ENCODE measurements at regions not wholly inside any gene's neighbourhood (a gene's known extent, or its start where the extent isn't known, plus 50 kb on each side); places are given as distances from the start of the nearest gene placed in this dataset.

DNA sequence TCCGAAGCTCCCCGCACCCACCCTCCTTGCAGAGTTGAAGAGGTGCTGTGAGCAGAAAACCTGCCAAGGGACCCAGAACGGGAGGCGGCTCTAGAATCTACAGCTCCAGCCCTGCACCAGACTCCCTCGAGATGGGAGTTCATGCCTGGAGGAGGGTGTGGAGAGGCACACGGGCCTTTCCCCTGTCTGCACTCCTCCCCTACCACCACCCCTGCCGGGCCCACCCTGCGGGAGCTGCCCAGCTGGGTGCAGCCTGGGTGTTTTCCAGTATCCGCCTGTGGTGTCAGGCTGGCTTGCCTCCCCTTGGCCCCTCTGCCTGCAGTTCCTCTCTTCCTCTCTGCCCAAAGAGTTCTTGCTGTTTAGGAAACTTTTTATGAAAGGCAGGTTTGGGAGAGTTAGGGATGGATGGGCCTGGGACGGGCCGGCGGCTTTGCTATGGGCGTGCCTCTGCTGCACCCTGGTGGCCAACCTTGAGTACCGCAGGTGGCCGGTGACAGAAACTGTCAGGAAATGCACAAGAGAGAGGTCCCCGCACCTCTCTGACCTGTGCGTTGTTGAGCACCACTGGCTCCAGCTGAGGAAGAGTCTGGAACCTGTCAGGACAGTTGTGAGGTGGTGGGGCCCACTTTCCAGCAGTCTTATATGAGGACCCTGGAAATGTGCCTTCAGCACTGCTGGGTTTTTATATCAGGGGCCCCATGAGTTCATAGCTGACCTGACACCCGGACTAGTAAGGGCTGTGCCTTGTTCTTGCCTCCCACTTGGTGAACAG is 354.1 kb downstream of the SEC14L1 start:
- H3K4me3 ChIP-seq (ENCODE audit: insufficient read depth, low read depth, low read length): no peak overlapping the region
- no peaks in the 10 kb centered on the region for H3K9me3 ChIP-seq (ENCODE audit: control insufficient read depth, low read length)
- H3K27ac ChIP-seq (ENCODE audit: insufficient read depth, low read depth, low read length, poor library complexity, severe bottlenecking): no peak overlapping the region
- H3K36me3 ChIP-seq (ENCODE audit: control insufficient read depth, insufficient read depth, low read length): peaks cover 40% of the 10 kb centered on the region
- H3K27me3 ChIP-seq (ENCODE audit: control insufficient read depth, insufficient read depth, low read length, poor library complexity, severe bottlenecking): no peaks in the 10 kb centered on the region
- 52% methylated on average over 18 of the region's 18 CpGs for WGBS, 2 experiments
- no peaks in the 10 kb centered on the region for H3K4me1 ChIP-seq (ENCODE audit: control insufficient read depth, insufficient read depth, low read length)

DNA sequence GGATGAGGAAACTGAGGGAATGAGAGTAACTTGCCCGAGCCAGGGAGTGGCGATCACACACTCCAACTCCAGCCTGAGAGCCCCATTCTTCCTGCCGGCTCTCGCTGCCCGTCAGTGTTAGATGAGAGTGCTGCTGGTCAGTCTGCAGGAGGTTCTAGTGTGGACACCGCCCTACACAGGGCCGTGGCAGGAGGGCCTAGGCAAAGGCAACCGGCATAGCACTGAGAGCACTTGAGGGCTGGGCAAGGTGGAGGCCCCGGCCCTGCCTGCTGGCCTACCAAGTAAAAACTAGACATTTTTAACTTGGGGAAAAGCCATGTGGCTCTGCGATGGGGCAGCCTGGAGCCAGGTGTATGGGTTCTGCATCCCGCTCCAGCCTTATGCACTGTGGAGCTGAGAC is 354.8 kb downstream of the SEC14L1 start:
- peaks cover 39% of the 10 kb centered on the region for H3K36me3 ChIP-seq (ENCODE audit: control insufficient read depth, insufficient read depth, low read length)
- WGBS, 2 experiments: 94 to 96% methylated on average over 11 of the region's 11 CpGs
- H3K27ac ChIP-seq (ENCODE audit: insufficient read depth, low read depth, low read length, poor library complexity, severe bottlenecking): no peak overlapping the region
- no peaks in the 10 kb centered on the region for H3K9me3 ChIP-seq (ENCODE audit: control insufficient read depth, low read length)
- H3K4me1 ChIP-seq (ENCODE audit: control insufficient read depth, insufficient read depth, low read length): no peaks in the 10 kb centered on the region
- no peaks in the 10 kb centered on the region for H3K27me3 ChIP-seq (ENCODE audit: control insufficient read depth, insufficient read depth, low read length, poor library complexity, severe bottlenecking)
- H3K4me3 ChIP-seq (ENCODE audit: insufficient read depth, low read depth, low read length): no peak overlapping the region

- no peaks in the 10 kb centered on the region for H3K4me1 ChIP-seq (ENCODE audit: control insufficient read depth, insufficient read depth, low read length)
- no peak overlapping the region for H3K4me3 ChIP-seq (ENCODE audit: insufficient read depth, low read depth, low read length)
- H3K27me3 ChIP-seq (ENCODE audit: control insufficient read depth, insufficient read depth, low read length, poor library complexity, severe bottlenecking): no peaks in the 10 kb centered on the region
- no peak overlapping the region for H3K27ac ChIP-seq (ENCODE audit: insufficient read depth, low read depth, low read length, poor library complexity, severe bottlenecking)
- 95 to 96% methylated on average over 12 of the region's 12 CpGs for WGBS, 2 experiments
- H3K36me3 ChIP-seq (ENCODE audit: control insufficient read depth, insufficient read depth, low read length): peaks cover 32% of the 10 kb centered on the region
- no peaks in the 10 kb centered on the region for H3K9me3 ChIP-seq (ENCODE audit: control insufficient read depth, low read length)
These were observed 355.6 kb downstream of the SEC14L1 start for GRCh38 chr17:77496401-77496801.

DNA sequence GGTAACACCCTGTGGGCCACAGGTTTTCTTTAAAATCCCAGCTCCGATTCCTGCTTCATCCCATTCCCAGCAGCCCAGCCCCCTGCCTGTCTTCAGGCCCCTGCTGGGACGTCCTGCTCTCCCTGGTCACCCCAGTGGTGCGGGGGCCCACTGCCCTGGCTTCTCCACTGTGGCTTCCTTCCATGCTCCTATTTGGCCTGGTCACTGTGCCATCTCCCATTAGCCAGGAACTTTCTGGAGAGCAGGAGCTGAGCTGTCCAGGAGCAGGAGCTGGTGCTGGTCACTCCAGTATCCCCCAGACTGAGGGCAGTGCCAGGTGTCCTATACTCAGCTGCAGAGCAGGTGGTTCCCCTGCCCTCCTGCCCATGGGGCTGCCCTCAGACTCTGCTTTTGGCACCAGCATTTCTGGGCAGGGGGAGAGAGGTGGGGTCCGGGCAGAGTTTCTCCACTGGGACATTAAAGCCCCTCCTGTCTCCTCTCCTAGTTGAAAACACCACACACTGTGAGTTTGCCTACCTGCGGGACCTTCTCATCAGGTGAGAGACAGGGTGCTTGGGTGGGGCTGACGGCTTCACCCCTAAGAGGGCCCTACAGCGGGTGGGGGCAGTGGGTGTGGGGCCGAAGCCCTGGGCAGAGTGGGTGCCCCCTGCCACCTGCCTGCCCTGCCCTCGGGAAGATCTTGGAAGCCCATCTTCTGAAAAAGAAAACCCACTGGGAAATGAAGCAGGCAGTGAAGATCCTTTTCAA is 356.2 kb downstream of the SEC14L1 start:
- Histone ChIP-seq H3K27me3 (ENCODE audit: control insufficient read depth, insufficient read depth, low read length, poor library complexity, severe bottlenecking) (no peaks in the 10 kb centered on the region), H3K4me3 (ENCODE audit: insufficient read depth, low read depth, low read length) (no peak overlapping the region), H3K27ac (ENCODE audit: insufficient read depth, low read depth, low read length, poor library complexity, severe bottlenecking) (no peak overlapping the region), H3K4me1 (ENCODE audit: control insufficient read depth, insufficient read depth, low read length) (no peaks in the 10 kb centered on the region), H3K36me3 (ENCODE audit: control insufficient read depth, insufficient read depth, low read length) (peaks cover 31% of the 10 kb centered on the region), H3K9me3 (ENCODE audit: control insufficient read depth, low read length) (no peaks in the 10 kb centered on the region)
- WGBS, 2 experiments: 92 to 93% methylated on average over 9 of the region's 9 CpGs

GRCh38 chr17:77497578-77497934 is 356.8 kb downstream of the SEC14L1 start:
- Histone ChIP-seq H3K36me3 (ENCODE audit: control insufficient read depth, insufficient read depth, low read length) (peaks cover 27% of the 10 kb centered on the region), H3K4me1 (ENCODE audit: control insufficient read depth, insufficient read depth, low read length) (no peaks in the 10 kb centered on the region), H3K9me3 (ENCODE audit: control insufficient read depth, low read length) (no peaks in the 10 kb centered on the region), H3K4me3 (ENCODE audit: insufficient read depth, low read depth, low read length) (no peak overlapping the region), H3K27ac (ENCODE audit: insufficient read depth, low read depth, low read length, poor library complexity, severe bottlenecking) (no peak overlapping the region), H3K27me3 (ENCODE audit: control insufficient read depth, insufficient read depth, low read length, poor library complexity, severe bottlenecking) (no peaks in the 10 kb centered on the region)
- 95 to 99% methylated on average over 8 of the region's 8 CpGs for WGBS, 2 experiments

DNA sequence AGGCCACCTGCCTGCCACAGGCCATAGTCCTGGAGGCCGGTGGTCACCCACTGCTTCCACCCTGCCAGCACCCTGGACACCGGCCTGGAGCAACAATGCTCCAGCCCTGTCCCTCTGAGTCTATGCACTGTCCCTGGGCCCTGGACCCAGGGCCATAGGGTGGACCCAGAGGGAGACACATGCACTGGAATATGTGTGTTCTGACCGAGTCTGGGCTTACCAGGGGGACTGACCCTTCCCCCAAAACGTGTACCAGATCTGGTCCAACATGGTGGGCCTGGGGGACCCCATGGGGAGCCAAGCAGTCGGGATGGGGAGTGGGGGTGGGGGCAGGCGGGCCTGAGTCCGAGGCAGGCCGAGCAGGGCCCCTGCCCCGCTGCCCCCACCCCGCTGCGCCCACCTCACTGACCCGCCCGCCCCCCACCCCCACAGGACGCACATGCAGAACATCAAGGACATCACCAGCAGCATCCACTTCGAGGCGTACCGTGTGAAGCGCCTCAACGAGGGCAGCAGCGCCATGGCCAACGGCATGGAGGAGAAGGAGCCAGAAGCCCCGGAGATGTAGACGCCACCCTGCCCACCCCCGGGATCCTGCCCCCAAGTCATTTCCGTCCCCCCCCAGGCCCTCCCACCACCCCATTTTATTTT is 357.4 kb downstream of the SEC14L1 start:
- 95 to 96% methylated on average over 23 to 25 of the region's 25 CpGs for WGBS, 2 experiments
- Histone ChIP-seq H3K4me3 (ENCODE audit: insufficient read depth, low read depth, low read length) (no peak overlapping the region), H3K36me3 (ENCODE audit: control insufficient read depth, insufficient read depth, low read length) (peaks cover 25% of the 10 kb centered on the region), H3K4me1 (ENCODE audit: control insufficient read depth, insufficient read depth, low read length) (no peaks in the 10 kb centered on the region), H3K9me3 (ENCODE audit: control insufficient read depth, low read length) (no peaks in the 10 kb centered on the region), H3K27me3 (ENCODE audit: control insufficient read depth, insufficient read depth, low read length, poor library complexity, severe bottlenecking) (no peaks in the 10 kb centered on the region), H3K27ac (ENCODE audit: insufficient read depth, low read depth, low read length, poor library complexity, severe bottlenecking) (no peak overlapping the region)

- H3K4me3 ChIP-seq (ENCODE audit: insufficient read depth, low read depth, low read length): no peak overlapping the region
These were observed 358.3 kb downstream of the SEC14L1 start for GRCh38 chr17:77498791-77499698.

GRCh38 chr17:77499699-77500435 is 359.1 kb downstream of the SEC14L1 start:
- Histone ChIP-seq H3K36me3 (ENCODE audit: control insufficient read depth, insufficient read depth, low read length) (peaks cover 23% of the 10 kb centered on the region), H3K9me3 (ENCODE audit: control insufficient read depth, low read length) (no peaks in the 10 kb centered on the region), H3K4me3 (ENCODE audit: insufficient read depth, low read depth, low read length) (no peak overlapping the region), H3K4me1 (ENCODE audit: control insufficient read depth, insufficient read depth, low read length) (peaks cover 7% of the 10 kb centered on the region), H3K27ac (ENCODE audit: insufficient read depth, low read depth, low read length, poor library complexity, severe bottlenecking) (no peak overlapping the region), H3K27me3 (ENCODE audit: control insufficient read depth, insufficient read depth, low read length, poor library complexity, severe bottlenecking) (no peaks in the 10 kb centered on the region)
- WGBS, 2 experiments: 94 to 95% methylated on average over 14 of the region's 14 CpGs

More at GRCh38 chr17:77498791-77499698, 358.3 kb downstream of the SEC14L1 start:
- Histone ChIP-seq H3K4me1 (ENCODE audit: control insufficient read depth, insufficient read depth, low read length) (peaks cover under 1% of the 10 kb centered on the region), H3K36me3 (ENCODE audit: control insufficient read depth, insufficient read depth, low read length) (peaks cover 23% of the 10 kb centered on the region), H3K27me3 (ENCODE audit: control insufficient read depth, insufficient read depth, low read length, poor library complexity, severe bottlenecking) (no peaks in the 10 kb centered on the region), H3K27ac (ENCODE audit: insufficient read depth, low read depth, low read length, poor library complexity, severe bottlenecking) (no peak overlapping the region), H3K9me3 (ENCODE audit: control insufficient read depth, low read length) (no peaks in the 10 kb centered on the region)
- 96% methylated on average over 27 to 28 of the region's 28 CpGs for WGBS, 2 experiments

GRCh38 chr17:77501101-77501566 is 360.4 kb downstream of the SEC14L1 start:
- no peaks in the 10 kb centered on the region for H3K9me3 ChIP-seq (ENCODE audit: control insufficient read depth, low read length)

More at GRCh38 chr17:77501101-77501566, 360.4 kb downstream of the SEC14L1 start:
- Histone ChIP-seq H3K27ac (ENCODE audit: insufficient read depth, low read depth, low read length, poor library complexity, severe bottlenecking) (no peak overlapping the region), H3K36me3 (ENCODE audit: control insufficient read depth, insufficient read depth, low read length) (peaks cover 14% of the 10 kb centered on the region), H3K27me3 (ENCODE audit: control insufficient read depth, insufficient read depth, low read length, poor library complexity, severe bottlenecking) (no peaks in the 10 kb centered on the region), H3K4me3 (ENCODE audit: insufficient read depth, low read depth, low read length) (no peak overlapping the region), H3K4me1 (ENCODE audit: control insufficient read depth, insufficient read depth, low read length) (peaks cover 7% of the 10 kb centered on the region)
- 90% methylated on average over 12 of the region's 12 CpGs for WGBS, 2 experiments

All from ectodermal cell (in vitro differentiated cells).